GM12874 (cell line): ENCODE measurements at regions not wholly inside any gene's neighbourhood (a gene's known extent, or its start where the extent isn't known, plus 50 kb on each side); places are given as distances from the start of the nearest gene placed in this dataset.

Source experiments
- TF ChIP-seq, protein P1 (sequence below): IDR thresholded peaks from 2 replicates; pipeline ENCODE4 v1.5.1; 2011; ENCODE audit warnings: low read depth, mild to moderate bottlenecking, control low read depth, low read length, moderate library complexity; ENCODE audit not compliant: insufficient read depth

GRCh38 chr6:18527836-18528743 lies 140.9 kb downstream of the RNF144B start:
- TF ChIP-seq, protein P1, sequence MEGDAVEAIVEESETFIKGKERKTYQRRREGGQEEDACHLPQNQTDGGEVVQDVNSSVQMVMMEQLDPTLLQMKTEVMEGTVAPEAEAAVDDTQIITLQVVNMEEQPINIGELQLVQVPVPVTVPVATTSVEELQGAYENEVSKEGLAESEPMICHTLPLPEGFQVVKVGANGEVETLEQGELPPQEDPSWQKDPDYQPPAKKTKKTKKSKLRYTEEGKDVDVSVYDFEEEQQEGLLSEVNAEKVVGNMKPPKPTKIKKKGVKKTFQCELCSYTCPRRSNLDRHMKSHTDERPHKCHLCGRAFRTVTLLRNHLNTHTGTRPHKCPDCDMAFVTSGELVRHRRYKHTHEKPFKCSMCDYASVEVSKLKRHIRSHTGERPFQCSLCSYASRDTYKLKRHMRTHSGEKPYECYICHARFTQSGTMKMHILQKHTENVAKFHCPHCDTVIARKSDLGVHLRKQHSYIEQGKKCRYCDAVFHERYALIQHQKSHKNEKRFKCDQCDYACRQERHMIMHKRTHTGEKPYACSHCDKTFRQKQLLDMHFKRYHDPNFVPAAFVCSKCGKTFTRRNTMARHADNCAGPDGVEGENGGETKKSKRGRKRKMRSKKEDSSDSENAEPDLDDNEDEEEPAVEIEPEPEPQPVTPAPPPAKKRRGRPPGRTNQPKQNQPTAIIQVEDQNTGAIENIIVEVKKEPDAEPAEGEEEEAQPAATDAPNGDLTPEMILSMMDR = no peak

GRCh38 chr6:18530201-18530600 lies 143.1 kb downstream of the RNF144B start:
- TF ChIP-seq, protein P1 = no peak

GRCh38 chr6:18532139-18532538 lies 145.0 kb downstream of the RNF144B start:
- TF ChIP-seq, protein P1 = no peak

GRCh38 chr6:18533793-18534192 lies 146.6 kb downstream of the RNF144B start:
- TF ChIP-seq, protein P1 = no peak

- TF ChIP-seq, protein P1 = no peak
Observed at GRCh38 chr6:18536591-18537055, 149.5 kb downstream of the RNF144B start.

DNA sequence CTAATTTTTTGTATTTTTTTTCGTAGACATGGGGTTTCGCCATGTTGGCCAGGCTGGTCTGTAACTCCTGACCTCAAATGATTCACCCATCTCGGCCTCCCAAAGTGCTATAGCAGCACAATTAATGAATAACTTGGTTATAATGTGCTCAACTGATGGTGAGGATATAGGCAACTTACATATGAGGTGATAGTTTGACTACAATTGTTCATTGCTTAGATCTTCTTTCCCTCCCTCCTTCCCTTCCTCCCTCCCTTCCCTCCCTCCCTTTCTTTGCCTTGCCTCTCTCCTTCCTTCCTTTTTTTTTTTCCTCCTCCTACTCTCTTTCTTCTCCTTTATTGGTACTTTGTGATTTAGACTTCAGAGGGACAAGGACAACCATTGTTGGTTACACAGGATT lies 151.2 kb downstream of the RNF144B start:
- TF ChIP-seq, protein P1 = no peak

- TF ChIP-seq, protein P1 = no peak
Observed at GRCh38 chr6:18543051-18543450, 155.9 kb downstream of the RNF144B start.
